GM18861 (cell line): ENCODE measurements at regions not wholly inside any gene's neighbourhood (a gene's known extent, or its start where the extent isn't known, plus 50 kb on each side); places are given as distances from the start of the nearest gene placed in this dataset.

ENCODE experiments used
- ATAC-seq: cut with Tn5 transposase; IDR thresholded peaks from one replicate; pipeline ENCODE4 v1.9.1; 2021; ENCODE audit not compliant: unreplicated experiment

DNA sequence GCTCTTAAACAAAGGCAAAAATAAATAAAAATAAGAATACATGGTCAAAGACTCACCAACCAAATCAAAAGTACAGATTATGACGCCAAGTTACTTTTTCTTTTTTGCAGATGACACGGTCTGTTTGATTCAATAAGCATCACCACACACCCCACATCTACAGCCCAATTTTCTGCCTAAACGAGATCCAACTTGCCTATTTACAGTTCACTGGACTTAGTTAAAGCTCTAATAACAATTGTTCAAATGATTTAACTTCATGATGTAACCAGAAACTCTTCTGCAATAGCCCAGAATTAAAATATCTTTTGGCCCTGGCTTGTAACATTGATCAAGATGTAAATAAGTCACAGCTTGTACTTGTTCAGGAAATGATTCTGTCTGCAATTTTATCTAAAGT lies 590.3 kb upstream of the C9orf72 start:
- no peak for ATAC-seq

- no peak for ATAC-seq
These were observed 592.9 kb upstream of the C9orf72 start for GRCh38 chr9:28166179-28166578.

GRCh38 chr9:28177142-28177541 lies 603.9 kb upstream of the C9orf72 start:
- ATAC-seq = no peak

GRCh38 chr9:28177925-28178324 lies 604.6 kb upstream of the C9orf72 start:
- no peak for ATAC-seq

DNA sequence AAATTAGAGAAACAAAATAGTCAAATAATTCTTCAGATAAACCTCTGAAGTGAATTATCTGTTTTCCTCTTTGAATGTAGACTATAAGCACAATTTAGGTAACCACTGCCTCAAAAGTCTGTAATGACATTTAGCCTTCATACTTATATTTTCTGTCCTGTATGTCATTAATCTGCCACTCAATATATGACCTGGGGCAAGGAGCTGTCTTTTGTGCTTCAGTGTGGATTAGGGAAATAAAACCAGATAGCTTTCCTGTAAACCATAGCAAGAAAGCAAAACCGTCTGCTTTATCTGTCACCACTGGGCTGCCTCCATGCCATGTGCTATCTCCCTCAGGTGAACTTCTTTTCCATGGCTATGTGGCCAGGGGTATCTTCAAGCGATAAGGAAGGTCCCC lies 606.6 kb upstream of the C9orf72 start:
- ATAC-seq = no peak

GRCh38 chr9:28190981-28191380 lies 617.7 kb upstream of the C9orf72 start:
- ATAC-seq = no peak

- ATAC-seq = no peak
These were observed 624.4 kb upstream of the C9orf72 start for GRCh38 chr9:28197653-28198052.

DNA sequence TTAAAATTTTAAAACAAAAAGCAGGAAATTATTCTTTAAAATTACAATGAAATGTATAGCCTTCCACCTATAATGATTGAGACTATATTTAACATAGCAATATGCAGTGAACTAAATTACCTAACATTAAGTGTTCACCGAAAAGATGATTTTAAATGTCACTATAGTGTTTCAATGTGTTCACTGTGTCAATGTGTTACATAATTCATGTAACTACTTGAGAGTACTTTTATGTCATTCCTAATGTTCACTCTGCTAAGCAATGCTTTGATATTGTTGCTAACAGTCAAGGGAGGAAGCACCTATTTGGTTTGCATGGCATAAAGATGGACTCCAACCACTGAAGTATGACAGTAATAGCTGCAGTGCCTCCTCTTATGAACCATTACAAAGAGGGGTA lies 629.8 kb upstream of the C9orf72 start:
- ATAC-seq = no peak

DNA sequence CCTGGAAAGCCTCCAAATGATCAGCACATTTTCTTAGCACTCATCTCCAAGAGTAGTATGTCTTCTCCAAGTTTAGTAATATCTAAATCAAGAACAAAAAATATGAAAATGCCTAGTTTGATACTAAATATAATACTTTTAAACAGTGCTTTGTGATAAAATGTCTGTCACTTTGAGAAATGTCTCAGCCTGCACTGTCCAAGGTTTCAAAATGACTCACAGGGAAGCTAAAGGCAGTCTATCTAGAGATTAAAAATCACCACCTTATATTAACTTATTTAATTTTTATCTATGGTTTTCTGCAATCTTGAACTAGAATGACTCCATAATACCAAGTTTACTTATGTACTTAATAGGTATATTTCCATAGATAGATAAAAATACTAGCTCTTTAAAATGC lies 633.0 kb upstream of the C9orf72 start:
- no peak for ATAC-seq

DNA sequence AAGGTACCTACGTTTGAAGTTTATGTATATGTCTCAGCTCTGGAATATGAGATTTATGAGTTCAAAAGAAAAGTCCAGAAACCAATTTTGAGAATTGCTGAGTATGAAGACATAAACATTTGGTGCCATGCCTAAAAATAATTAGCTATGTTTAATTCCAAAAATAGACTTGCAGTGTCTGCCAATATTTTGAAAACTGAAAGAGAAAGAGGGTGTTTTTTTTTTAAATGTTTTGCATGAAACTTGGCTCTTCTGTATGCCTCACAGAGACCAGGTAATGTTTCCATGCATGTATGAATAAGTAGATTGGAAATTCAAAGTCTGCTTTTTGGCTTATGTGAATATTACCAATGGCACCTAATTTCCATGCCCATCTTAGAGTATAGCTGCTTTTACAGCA lies 634.4 kb upstream of the C9orf72 start:
- ATAC-seq = no peak

DNA sequence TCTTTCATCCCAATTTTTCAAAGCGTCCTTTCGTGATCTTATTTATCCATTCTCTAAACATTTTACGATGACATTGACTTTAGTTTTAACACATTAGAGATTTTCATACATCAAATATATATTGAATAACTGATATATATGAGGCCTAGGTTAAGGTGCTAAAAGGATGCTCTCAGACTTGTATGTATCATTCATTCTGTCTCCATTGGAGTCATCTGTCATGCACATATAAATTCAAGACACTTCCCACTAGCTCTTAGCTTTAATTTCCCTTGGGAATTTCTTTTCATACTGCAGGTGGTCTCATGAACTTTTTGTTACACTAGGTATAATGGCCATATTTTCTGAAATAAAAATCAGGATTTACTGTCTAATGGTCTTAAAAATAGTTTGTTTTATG lies 635.8 kb upstream of the C9orf72 start:
- no peak for ATAC-seq

GRCh38 chr9:28212979-28213378 lies 639.7 kb upstream of the C9orf72 start:
- ATAC-seq = no peak

- no peak for ATAC-seq
These were observed 642.4 kb upstream of the C9orf72 start for GRCh38 chr9:28215536-28216299.

DNA sequence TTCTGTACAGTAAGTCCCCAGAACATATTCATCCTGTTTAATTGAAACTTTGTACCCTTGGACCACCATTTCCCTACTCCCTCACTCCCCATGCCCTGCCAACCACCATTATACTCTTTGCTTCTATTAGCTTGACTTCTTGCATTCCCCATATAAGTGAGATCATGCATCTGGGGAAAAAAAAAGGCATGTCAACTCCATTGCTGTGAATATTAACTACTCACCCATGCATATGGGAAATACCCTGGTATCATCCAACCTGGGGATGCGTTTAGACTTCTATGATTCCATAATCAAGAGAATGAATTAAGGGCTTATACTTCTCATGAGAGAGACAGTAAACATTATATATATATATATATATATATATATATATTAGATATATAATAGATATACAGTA lies 659.4 kb upstream of the C9orf72 start:
- ATAC-seq = no peak

DNA sequence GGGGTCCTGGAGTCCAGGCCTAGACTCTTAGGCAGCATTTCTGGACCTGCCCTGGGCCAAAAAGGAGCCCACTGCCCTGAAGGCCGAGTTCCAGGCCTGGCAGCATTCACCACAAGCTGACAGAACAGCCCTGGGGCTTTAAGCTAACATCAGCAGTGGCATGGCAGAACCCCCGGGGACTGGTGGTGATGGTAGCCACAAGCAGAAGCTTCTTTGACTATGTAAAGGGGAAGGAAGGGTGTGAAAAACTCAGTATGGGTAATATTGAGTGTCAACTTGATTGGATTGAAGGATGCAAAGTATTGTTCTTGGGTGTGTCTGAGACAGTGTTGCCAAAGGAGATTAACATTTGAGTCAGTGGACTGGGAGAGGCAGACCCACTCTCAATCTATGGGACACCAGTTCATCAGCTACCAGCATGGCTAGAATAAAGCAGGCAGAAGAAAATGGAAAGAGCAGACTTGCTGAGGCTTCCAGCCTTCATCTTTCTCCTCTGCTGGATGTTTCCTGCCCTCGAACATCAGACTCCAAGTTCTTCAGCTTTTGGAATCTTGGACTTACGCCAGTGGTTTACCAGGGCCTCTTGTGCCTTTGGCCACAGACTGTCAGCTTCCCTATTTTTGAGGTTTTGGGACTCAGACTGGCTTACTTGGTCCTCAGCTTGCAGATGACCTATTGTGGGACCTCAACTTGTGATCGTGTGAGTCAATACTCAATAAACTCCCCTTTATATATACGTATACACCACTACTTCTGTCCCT lies 661.0 kb upstream of the C9orf72 start:
- no peak for ATAC-seq

- ATAC-seq = no peak
These were observed 661.6 kb upstream of the C9orf72 start for GRCh38 chr9:28234894-28235277.

DNA sequence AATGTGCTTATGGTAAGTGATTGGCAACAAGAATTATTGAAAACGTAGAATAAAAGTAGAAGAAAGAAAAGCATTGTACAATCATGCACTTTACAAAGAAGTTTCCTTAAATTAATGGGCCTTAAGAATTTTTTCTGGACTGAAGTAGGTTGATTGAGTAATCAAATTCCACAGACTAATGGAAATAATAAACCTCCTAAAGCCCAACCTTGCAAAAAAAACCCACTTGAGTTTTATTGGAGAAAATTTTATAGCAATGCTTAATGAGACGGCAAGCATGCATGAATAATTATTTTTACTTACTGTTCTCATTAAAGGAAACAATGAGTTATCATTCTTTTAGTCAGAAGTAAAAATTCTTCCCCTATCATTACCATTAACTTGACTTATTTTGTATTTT lies 676.1 kb upstream of the C9orf72 start:
- no peak for ATAC-seq

- ATAC-seq = no peak
These were observed 681.9 kb upstream of the C9orf72 start for GRCh38 chr9:28255174-28255573.

DNA sequence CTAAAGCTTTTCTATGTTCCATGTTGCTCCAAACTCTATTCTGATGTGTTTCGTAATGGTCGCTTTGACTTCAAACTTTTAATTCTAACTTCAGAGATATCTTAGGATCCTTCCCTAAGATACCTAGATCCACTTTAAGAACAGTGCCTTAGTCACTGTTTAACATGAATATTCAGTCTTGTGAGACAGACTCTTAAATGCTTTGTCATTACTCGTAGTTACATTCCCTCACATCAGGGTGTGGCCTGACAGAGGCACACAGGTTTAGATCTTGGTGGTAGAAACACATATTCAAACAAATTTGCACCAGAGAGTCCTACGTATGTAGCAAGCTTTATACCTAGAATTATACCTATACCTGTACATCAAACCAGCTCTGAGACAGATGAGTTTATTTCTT lies 687.0 kb upstream of the C9orf72 start:
- ATAC-seq = no peak

DNA sequence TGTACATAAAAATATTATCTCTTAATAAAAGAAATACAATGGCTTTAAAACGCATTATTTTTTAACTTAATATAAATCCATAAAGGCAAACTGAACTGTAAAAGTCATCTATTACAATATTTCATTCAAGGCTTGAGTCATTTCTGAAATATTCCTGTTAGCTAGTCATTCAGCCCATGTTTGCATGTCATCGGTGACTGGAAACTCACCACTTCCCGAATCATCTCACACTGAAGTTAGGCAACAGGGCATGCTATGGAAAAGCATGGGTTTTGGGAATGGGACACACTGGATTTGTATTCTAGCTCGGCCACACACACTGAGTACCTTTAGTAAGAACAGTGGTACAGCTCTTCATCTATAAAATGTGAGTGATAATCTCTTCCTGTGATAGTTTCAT lies 691.1 kb upstream of the C9orf72 start:
- no peak for ATAC-seq

- no peak for ATAC-seq
These were observed 694.1 kb upstream of the C9orf72 start for GRCh38 chr9:28267351-28267750.

- ATAC-seq = no peak
These were observed 696.9 kb upstream of the C9orf72 start for GRCh38 chr9:28270156-28270555.

DNA sequence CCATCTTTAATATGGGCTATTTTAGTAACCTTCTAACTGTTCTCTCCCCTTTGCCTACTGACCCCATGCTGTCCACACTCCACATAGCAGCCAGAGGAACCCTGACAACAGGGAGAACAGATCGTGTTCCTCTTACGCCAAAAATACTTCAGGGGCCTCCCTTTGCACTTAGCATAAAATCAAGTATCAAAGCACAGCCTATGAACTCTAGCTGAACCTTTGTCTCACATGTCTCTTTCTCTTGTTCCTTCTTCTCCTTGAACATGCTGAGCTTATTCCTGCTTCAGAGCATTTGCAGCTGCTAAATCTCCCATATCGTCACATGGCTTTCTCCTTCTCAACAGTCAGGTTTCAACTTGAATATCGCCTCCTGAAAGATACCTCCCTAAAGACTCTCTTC lies 698.8 kb upstream of the C9orf72 start:
- ATAC-seq = no peak
